ENCODE measurements at regions not wholly inside any gene's neighbourhood (a gene's known extent, or its start where the extent isn't known, plus 50 kb on each side); places are given as distances from the start of the nearest gene placed in this dataset.

DNA sequence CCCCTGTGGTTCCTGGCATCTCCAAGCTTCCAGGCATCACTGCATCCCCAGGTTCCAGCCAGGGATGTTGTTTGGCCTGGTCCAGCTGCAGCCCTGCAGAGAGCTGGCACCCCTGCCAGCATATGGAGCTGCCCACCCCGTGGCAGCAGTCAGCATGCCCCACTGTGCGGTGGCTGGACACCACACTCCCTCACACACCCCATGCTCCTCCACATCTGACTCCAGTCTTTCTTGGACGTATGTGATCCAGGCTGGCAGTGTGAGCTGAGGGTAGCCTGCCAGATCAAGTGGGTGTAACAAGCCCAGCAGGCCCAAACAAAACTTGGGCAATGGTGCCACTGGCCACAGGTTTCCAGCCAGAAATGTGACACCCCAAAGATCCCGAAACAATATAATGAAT is 620.4 kb downstream of the RWDD3 start:
- Histone ChIP-seq H3K9me3 (no peaks in the 10 kb centered on the region), H3K4me1 (ENCODE audit: insufficient read depth) (no peaks in the 10 kb centered on the region), H3K36me3 (no peaks in the 10 kb centered on the region), H3K4me3 (no peak overlapping the region), H3K27ac (no peak overlapping the region), H3K27me3 (no peaks in the 10 kb centered on the region)
- intact Hi-C loops (cut with DNase I): no loop called here
- TF ChIP-seq EP300 (IDR thresholded peaks at IDR 0.05) (no peak), CTCF (IDR thresholded peaks at IDR 0.05) (no peak), POLR2A (IDR thresholded peaks at IDR 0.05) (no peak)
- WGBS, 3 donors: 47 to 76% (median 62%) methylated on average over 4 of the region's 4 CpGs
- no peak for DNase-seq

DNA sequence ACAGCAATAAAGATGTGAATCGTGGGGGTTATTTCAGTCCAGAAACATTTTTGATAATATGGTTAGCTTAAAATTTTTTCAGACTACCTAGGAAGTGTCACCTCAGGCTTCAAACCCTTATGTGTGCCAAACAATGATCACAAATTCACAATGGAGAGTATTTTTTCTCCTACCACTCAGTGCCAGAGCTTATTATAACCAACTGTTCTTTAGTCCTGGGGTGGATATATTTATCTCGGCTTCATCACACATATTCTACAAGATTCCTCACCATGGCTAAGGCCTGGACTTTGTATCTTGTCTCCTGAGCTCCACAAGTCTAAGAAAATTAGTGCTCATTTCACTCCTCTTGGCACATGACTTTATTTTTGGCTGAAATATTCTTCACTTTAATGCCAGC is 629.1 kb downstream of the RWDD3 start:
- H3K27ac ChIP-seq: no peak overlapping the region
- H3K9me3 ChIP-seq: no peaks in the 10 kb centered on the region
- TF ChIP-seq EP300 (IDR thresholded peaks at IDR 0.05) (no peak), POLR2A (IDR thresholded peaks at IDR 0.05) (no peak), CTCF (IDR thresholded peaks at IDR 0.05) (no peak)
- WGBS, 3 donors: 78 to 86% (median 80%) methylated on average over 2 of the region's 2 CpGs
- H3K36me3 ChIP-seq: no peaks in the 10 kb centered on the region
- H3K4me3 ChIP-seq: no peak overlapping the region
- intact Hi-C loops (cut with DNase I): loop anchor here in 1 of 4 donors (10.0 kb wide), 1 partner anchor 1192 kb away; no protein-coding TSS in a partner anchor
- no peak for DNase-seq
- H3K27me3 ChIP-seq: no peaks in the 10 kb centered on the region
- H3K4me1 ChIP-seq (ENCODE audit: insufficient read depth): no peaks in the 10 kb centered on the region

DNA sequence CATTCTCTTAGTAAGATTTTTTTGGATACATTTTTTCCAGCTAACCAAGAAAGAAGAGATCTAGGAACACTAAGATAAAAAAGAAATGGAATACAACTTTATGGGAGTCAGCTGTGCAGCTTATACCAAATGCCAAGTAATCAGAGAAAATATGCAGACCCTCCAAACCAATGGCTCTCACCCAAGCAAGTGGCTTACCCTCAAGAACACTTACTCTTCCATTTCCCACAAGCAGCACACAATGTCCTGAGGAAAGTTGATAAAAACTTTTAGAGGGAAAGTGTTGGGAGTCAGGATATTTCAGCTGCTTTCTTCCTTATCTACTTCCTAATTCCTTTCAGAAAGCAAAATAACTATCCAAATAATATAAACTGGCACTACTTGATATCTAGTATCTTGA is 631.8 kb downstream of the RWDD3 start:
- H3K27me3 ChIP-seq: no peaks in the 10 kb centered on the region
- no peaks in the 10 kb centered on the region for H3K4me1 ChIP-seq (ENCODE audit: insufficient read depth)

DNA sequence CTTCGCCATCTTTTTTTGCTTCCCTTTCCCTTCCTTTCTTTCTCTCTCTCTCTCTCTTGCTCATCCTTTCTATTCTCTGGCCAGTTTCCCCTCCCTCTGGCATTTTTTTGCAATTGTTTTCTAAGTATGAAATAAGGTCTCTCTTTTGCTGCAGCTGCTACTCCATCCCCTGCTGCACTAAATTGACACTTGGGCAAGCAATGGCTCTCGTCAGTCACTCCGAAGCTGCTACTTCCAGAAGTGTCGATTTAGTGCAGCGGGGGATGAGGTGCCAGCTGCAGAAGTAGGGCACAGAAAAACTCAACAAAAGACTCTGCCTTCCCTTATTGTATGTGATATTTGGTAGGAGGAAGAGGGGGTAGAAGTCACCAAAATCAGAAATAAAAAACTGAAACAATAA is 642.3 kb downstream of the RWDD3 start:
- H3K27ac ChIP-seq: no peak overlapping the region
- no peak overlapping the region for H3K4me3 ChIP-seq
- no peaks in the 10 kb centered on the region for H3K36me3 ChIP-seq
- no peak for TF ChIP-seq EP300 (IDR thresholded peaks at IDR 0.05)
- TF ChIP-seq CTCF (IDR thresholded peaks at IDR 0.05): no peak
- no peaks in the 10 kb centered on the region for H3K4me1 ChIP-seq (ENCODE audit: insufficient read depth)
- no peaks in the 10 kb centered on the region for H3K9me3 ChIP-seq
- H3K27me3 ChIP-seq: no peaks in the 10 kb centered on the region
- WGBS, 3 donors: 64 to 70% (median 66%) methylated on average over 5 of the region's 5 CpGs
- intact Hi-C loops (cut with DNase I): no loop called here
- no peak for DNase-seq

More for the DNA sequence above, 631.8 kb downstream of the RWDD3 start:
- no peak for DNase-seq
- Histone ChIP-seq H3K36me3 (no peaks in the 10 kb centered on the region), H3K27ac (no peak overlapping the region), H3K4me3 (no peak overlapping the region), H3K9me3 (no peaks in the 10 kb centered on the region)
- TF ChIP-seq EP300 (IDR thresholded peaks at IDR 0.05): no peak
- no peak for TF ChIP-seq CTCF (IDR thresholded peaks at IDR 0.05)
- TF ChIP-seq POLR2A (IDR thresholded peaks at IDR 0.05): no peak
- intact Hi-C loops (cut with DNase I): loop anchor here in 1 of 4 donors (10.0 kb wide), 1 partner anchor 1189 kb away; no protein-coding TSS in a partner anchor
